ENCODE measurements at regions not wholly inside any gene's neighbourhood (a gene's known extent, or its start where the extent isn't known, plus 50 kb on each side); places are given as distances from the start of the nearest gene placed in this dataset.

GRCh38 chr14:99073431-99073830 lies 198.6 kb downstream of the BCL11B start:
- 90 to 96% methylated on average over 3 to 6 of the region's 6 CpGs for WGBS, 2 experiments (ENCODE audit: insufficient coverage in 1 of 2, insufficient read length in 1 of 2)
- Histone ChIP-seq H3K36me3 (ENCODE audit: control insufficient read depth, insufficient read depth, low read length) (no peaks in the 10 kb centered on the region), H3K27ac (ENCODE audit: low read depth, low read length) (no peak overlapping the region), H3K4me3 (ENCODE audit: low read length) (no peak overlapping the region), H3K9ac (ENCODE audit: extremely low read depth, low read length, poor library complexity, severe bottlenecking) (no peak overlapping the region), H3K9me3 (ENCODE audit: control insufficient read depth, low read length) (peaks cover 3% of the 10 kb centered on the region), H3K27me3 (ENCODE audit: control insufficient read depth, insufficient read depth, low read length, poor library complexity, severe bottlenecking) (no peaks in the 10 kb centered on the region), H3K4me1 (ENCODE audit: control insufficient read depth, insufficient read depth, low read length) (no peaks in the 10 kb centered on the region)
- H3K27ac Mint-ChIP-seq, result no peak overlapping the region
- no peak for DNase-seq
- H3K27me3 Mint-ChIP-seq (ENCODE audit: insufficient read depth), result no peaks in the 10 kb centered on the region
- no peaks in the 10 kb centered on the region for H3K36me3 Mint-ChIP-seq (ENCODE audit: low read depth)
- H3K4me1 Mint-ChIP-seq, result no peaks in the 10 kb centered on the region
- H3K9me3 Mint-ChIP-seq, result peaks cover 9% of the 10 kb centered on the region
- no peak overlapping the region for H3K4me3 Mint-ChIP-seq
- no peak for TF ChIP-seq CTCF (conservative IDR thresholded peaks at IDR 0.05)

- Histone ChIP-seq H3K9me3 (ENCODE audit: control insufficient read depth, low read length) (peaks cover 3% of the 10 kb centered on the region), H3K27me3 (ENCODE audit: control insufficient read depth, insufficient read depth, low read length, poor library complexity, severe bottlenecking) (no peaks in the 10 kb centered on the region), H3K27ac (ENCODE audit: low read depth, low read length) (no peak overlapping the region), H3K4me1 (ENCODE audit: control insufficient read depth, insufficient read depth, low read length) (no peaks in the 10 kb centered on the region), H3K9ac (ENCODE audit: extremely low read depth, low read length, poor library complexity, severe bottlenecking) (no peak overlapping the region), H3K36me3 (ENCODE audit: control insufficient read depth, insufficient read depth, low read length) (no peaks in the 10 kb centered on the region), H3K4me3 (ENCODE audit: low read length) (no peak overlapping the region)
- Mint-ChIP-seq H3K4me3 (no peak overlapping the region), H3K27ac (no peak overlapping the region), H3K4me1 (no peaks in the 10 kb centered on the region), H3K36me3 (ENCODE audit: low read depth) (no peaks in the 10 kb centered on the region), H3K9me3 (peaks cover 8% of the 10 kb centered on the region), H3K27me3 (ENCODE audit: insufficient read depth) (no peaks in the 10 kb centered on the region)
- no peak for DNase-seq
- WGBS, 2 experiments (ENCODE audit: insufficient coverage in 1 of 2, insufficient read length in 1 of 2), result 93 to 97% methylated on average over 9 to 11 of the region's 11 CpGs
- TF ChIP-seq CTCF (conservative IDR thresholded peaks at IDR 0.05), result no peak
Observed at GRCh38 chr14:99075061-99075460, 196.9 kb downstream of the BCL11B start.

- peaks cover 16% of the 10 kb centered on the region for H3K9me3 Mint-ChIP-seq
- Histone ChIP-seq H3K9me3 (ENCODE audit: control insufficient read depth, low read length) (peaks cover 3% of the 10 kb centered on the region), H3K27ac (ENCODE audit: low read depth, low read length) (no peak overlapping the region), H3K36me3 (ENCODE audit: control insufficient read depth, insufficient read depth, low read length) (no peaks in the 10 kb centered on the region), H3K4me3 (ENCODE audit: low read length) (no peak overlapping the region), H3K4me1 (ENCODE audit: control insufficient read depth, insufficient read depth, low read length) (no peaks in the 10 kb centered on the region), H3K27me3 (ENCODE audit: control insufficient read depth, insufficient read depth, low read length, poor library complexity, severe bottlenecking) (no peaks in the 10 kb centered on the region), H3K9ac (ENCODE audit: extremely low read depth, low read length, poor library complexity, severe bottlenecking) (no peak overlapping the region)
- WGBS, 2 experiments (ENCODE audit: insufficient coverage in 1 of 2, insufficient read length in 1 of 2), result 91 to 97% methylated on average over 4 to 5 of the region's 5 CpGs
- H3K4me3 Mint-ChIP-seq, result no peak overlapping the region
- no peak for TF ChIP-seq CTCF (conservative IDR thresholded peaks at IDR 0.05)
- DNase-seq, result no peak
- H3K27ac Mint-ChIP-seq, result no peak overlapping the region
- no peaks in the 10 kb centered on the region for H3K4me1 Mint-ChIP-seq
- H3K36me3 Mint-ChIP-seq (ENCODE audit: low read depth), result no peaks in the 10 kb centered on the region
- no peaks in the 10 kb centered on the region for H3K27me3 Mint-ChIP-seq (ENCODE audit: insufficient read depth)
Observed at GRCh38 chr14:99075771-99076375, 196.1 kb downstream of the BCL11B start.

Data from endodermal cell (in vitro differentiated cells).